ENCODE measurements at regions not wholly inside any gene's neighbourhood (a gene's known extent, or its start where the extent isn't known, plus 50 kb on each side); places are given as distances from the start of the nearest gene placed in this dataset.
A peak's percentile ranks its signal among the peaks of the same experiment; 100 is the strongest.

DNA sequence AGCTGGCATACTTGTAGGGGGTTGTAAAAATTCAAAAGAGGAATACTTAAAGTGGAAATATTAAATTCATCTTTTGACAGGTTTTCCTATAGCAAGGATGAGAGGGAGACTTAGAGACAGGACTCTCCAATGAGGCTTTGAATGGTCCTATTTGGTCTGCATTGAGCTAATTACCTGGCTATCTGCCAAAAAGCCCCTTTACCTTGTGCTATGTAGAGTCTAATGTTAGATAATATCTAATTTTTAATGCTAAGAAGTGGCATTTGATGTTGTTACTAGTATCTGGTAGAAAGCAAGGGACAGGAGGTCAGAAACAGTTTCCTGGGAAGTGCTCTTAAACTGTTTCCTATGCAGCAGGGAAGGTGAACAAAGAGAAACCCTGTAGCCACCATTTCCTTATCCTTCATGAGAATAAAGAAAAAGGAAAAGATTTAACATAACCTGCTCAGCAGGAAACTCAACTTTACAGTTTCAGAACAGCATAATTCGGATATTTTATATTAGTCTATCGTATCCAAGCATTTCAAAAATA lies 550.0 kb downstream of the SOX5 start:
- DNase-seq: no peak

DNA sequence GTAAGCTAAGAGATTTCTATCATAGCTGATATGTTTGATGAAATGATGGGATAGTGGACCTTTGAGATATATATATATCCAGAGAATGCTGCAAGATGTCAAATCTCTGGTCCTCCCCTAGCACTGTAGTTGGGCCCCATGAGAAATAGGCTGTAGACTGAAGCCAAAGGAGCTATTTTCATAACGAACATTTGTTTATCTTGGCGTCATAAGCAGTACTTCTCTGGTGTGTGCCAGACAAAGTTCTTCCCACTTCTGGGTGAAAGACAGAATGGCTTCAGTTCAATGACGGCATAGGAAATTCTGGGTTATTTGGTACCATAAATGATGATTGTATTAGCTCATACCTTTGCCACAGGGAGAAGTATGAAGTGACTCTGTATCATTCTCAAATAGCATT lies 534.3 kb downstream of the SOX5 start:
- no peak for DNase-seq

DNA sequence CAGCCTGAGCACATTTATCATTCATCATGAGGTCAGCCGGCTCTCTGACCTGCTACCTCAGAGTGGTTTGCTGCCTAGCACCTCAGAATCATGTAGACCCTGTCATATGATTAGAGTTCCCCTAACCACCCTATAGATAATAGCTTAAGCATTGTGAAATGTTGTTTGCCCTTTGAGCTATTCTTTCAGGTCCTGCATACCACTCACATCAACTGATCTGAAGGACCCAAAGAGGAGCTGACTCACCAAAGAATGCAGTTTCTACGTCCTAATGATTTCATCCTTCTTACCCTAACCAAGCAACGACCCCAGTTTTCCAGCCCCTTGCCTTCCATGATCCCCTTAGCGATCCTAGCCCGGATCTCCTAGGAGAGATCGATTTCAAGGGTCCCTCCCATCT lies 527.9 kb downstream of the SOX5 start:
- no peak for DNase-seq

DNA sequence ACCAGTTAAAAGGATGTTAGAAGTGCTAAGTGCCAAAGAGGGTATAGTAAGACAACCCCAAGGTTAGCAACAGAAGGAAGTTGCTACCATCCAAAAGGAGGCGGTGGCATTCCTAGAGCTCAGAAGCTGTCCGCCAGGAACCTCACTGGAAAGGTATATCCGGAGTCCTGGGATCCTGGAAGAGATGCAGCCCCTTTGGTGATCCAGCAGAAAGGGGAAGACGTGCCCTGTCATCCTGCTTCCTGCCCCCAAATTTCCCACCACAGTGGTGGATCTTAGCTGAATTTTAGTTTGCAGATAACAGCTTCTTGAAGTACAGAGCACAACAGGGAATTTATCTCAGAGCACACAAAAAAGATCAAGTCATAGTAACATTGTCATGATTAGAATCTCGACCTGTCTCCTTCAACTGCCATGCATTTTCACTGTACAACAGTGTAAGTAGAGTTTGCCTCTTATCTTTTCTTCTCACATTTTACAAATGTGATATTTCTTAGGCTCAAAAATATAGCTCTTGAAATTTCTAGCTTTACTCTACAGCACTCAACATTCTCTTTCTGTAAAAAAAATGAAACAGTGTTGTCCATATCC lies 526.3 kb downstream of the SOX5 start:
- no peak for DNase-seq

DNA sequence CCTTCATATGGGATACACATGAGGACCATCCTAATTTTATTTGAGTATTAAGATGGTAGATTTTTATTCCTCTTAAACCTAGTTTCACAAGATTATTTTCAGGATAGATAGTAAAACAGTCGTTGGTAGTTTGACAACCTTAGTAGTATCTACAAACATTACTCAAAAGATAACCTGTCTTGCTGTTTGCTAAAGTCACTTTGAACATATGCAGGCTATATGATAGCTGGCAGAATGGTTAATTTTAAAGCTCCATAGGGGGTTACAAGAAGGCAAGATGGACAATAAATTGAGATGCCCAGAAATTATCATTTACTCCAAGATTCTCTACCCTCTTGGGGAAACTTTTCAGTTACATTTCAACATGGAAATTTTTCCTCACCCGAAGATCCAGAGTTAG lies 525.7 kb downstream of the SOX5 start:
- no peak for DNase-seq

DNA sequence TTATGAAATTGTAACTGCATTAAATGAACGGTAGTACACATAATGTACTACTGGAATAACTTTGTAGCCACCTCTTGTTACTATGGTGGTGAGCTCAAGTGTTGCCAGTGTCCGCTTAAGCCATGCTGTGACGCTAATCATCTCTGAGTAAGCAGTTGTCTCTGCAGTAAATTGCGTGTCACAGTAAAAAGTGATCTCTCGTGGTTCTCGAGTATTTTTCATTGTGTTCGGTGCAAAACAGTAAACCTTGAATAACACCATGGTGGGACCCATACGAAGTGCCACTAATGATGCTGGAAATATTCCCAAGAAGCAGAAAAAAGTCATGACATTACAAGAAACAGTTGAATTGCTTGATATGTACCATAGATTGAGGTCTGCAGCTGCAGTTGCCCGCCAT lies 524.8 kb downstream of the SOX5 start:
- DNase-seq: no peak

DNA sequence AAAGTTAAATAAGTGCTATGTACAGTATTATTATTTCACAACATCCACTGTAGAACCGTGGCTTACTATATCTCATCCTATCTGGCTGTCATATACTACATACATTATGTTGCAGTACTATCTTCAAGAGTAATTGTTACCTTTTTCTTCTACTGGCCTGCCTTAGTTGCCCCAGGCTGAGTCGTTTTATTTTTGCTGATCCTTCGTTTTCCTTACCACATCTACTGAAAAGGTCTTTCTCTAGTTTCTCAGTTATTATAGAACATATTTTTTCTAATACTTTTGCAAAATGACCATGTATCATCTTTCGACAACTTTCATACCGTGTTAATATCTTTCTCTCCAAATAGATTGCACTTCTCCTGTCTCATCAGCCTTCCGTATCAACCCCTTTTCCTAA lies 523.1 kb downstream of the SOX5 start:
- DNase-seq: no peak

DNA sequence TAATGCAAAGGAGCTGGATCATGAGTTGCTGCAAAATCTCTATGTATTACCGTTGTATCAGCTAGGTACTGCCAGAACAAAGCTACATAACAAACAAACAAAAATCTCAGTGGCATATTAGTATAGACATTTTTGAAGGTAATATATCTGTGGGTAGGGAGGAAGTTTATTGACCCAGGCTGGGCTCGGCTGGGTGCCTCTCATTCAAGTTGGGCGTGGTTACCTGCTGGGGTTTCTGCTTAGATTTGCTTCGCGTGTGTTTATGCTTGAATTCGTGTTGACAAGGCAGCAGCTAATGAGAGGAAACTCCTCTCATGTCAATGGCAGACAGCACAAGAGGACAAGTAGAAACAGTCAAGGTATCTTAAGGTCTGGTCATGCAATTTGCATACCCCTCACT lies 520.7 kb downstream of the SOX5 start:
- no peak for DNase-seq

DNA sequence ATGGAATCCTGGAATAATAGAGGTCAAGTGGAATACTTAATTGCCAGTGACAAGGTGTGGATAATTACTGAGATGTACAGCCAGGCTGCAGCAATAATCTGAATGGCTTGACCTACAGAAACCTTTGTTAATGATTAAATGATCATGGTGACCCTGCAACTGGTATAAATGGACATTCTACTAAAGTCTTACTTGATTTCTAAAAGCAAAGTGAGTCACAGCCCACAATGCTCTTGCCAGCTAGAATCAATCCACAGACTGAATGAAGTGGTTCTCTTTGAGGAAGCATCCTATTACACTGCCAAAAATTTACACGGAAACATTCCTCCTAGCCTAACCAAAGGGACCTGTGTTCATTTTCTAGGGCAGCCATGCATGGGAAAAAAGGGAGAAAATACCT lies 518.5 kb downstream of the SOX5 start:
- no peak for DNase-seq

DNA sequence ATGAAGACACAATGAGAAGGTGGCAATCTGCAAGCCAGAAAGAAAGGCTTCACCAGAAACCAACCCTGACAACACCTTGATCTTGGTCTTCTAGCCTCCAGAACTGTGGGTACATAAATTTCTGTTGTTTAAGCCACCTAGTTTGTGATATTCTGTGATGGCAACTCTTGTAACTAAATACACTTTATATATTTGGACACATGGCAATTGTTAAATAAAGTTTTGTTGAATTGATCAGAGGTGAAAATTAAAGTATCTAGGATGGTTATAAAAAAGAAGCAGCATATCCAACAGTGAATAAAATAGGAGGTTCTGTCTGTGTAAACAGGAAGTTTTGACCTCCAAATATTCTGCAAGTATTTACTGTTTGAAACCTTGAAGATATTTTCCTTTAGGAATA lies 516.3 kb downstream of the SOX5 start:
- DNase-seq: no peak

DNA sequence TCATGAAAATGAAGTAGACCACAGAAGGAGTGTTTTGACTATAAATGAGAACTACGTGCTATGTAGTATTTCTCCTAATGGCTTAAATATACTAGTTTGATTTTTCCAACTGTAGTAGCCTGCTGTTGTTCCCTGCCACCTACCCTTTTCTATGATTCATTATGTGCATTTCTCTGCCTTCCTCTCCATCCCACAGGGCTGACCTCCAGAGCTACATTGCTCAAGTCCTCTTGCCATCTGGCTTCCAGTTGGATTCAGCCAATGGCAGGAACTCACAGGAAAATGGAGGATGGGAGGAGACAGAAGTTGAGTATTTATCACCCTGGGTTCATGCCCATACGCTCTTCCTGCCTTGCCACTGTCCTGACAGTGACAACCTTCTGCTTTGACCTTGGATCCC lies 515.3 kb downstream of the SOX5 start:
- no peak for DNase-seq

DNA sequence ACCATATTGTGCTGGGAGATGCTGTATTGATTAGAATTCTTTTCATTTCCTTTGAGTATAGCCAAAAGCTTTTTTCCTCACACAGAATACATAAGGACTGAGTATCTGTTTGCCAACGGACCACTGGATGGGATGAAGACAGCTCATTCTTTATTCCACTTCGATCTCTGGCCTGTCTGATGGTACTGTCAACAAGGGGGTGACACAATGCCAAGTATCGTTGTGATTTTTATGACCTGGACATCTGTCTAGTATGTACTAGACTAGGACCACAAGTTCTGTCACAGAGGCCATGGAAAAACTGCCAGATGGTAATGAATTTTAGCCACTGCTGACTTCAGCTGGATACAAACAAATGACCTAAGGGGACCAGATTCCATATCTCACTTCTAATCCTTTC lies 502.7 kb downstream of the SOX5 start:
- DNase-seq: no peak

DNA sequence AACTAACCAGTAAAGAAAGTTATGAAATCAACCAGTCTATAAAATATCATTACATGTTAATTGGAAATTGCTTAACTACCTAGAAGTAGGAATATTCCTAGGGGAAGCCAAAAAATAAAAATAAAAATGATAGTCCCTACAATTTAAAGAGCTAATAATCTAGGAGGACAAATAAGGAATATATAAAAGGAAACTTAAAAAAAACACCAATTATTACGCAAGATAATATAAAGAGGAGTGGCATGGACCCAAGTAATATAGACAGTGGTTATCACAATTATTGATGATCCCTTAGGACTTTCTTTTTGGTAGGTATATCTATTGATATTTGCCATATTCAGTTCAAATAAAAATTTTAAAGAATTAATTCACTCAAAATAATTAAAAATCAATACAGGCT lies 498.7 kb downstream of the SOX5 start:
- DNase-seq: no peak

DNA sequence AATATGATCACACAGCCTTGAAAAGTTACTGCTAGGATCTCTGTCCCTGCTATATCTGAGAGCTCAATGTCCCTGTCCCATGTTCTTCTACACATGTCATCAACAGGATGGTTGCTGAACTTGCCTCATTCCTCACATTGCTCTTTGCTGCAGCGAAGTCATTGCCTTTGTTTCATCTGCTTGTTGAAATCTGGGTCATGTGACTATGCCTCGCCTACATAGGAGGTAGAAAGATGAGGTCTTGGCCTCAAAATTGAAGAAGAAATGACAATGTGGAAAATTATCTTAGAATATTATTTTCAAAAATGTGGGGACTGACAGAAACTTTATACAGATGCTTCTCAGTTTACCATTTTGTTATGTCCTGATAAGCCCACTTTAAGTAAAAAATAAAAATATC lies 494.2 kb downstream of the SOX5 start:
- no peak for DNase-seq

DNA sequence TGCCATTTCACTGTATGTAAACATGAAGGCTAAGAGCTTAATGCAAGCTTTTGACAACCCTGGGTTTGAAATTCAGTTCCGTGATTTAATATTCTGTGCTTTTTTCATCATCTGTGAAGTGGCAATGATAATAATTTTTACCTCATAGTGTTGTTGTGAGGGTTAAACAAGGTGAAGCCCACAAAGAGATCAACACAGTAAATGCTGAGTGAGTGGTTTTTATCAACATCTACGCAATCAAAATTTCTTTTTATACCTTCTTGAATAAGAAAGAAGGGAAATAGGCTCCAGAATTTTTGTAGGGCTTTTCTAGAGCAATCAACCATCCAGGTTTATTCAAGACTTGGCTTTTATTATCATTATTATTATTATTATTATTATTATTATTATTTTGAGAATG lies 490.8 kb downstream of the SOX5 start:
- no peak for DNase-seq

DNA sequence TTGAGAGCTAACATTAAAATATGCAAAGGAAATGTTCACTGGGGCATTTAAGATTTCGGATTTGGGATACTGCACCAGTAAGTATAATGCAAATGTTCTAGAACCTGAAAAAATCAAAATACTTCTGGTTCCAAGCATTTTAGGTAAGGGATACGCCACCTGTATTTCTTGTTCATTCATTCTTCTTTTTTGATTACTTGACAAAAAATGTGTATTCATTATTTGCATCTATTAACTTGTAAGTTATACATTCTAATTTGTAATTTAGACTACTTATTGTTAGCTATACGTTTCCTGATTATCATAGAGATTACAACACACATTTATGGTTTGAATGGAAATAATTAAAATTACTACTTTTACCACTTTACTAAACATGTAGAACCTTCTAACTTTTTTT lies 486.9 kb downstream of the SOX5 start:
- no peak for DNase-seq

DNA sequence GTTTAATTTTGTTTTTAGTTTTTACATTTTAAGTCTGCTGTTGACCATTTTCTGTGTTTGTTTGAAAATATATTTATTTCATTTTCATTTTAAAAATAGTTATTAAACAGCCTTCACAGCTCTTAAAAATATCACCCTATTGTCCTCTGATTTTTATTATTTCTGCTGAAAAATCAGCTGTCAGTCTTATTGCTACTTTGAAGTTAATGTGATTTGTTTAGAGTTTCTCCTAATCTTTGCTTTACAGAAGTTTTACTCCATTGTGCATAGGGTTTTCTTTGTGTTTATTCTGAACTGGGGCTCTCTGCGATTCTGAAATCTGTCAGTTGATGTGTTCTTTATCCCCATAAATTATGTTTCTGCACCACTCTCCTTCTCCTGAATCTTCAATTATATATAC lies 486.3 kb downstream of the SOX5 start:
- DNase-seq: no peak

DNA sequence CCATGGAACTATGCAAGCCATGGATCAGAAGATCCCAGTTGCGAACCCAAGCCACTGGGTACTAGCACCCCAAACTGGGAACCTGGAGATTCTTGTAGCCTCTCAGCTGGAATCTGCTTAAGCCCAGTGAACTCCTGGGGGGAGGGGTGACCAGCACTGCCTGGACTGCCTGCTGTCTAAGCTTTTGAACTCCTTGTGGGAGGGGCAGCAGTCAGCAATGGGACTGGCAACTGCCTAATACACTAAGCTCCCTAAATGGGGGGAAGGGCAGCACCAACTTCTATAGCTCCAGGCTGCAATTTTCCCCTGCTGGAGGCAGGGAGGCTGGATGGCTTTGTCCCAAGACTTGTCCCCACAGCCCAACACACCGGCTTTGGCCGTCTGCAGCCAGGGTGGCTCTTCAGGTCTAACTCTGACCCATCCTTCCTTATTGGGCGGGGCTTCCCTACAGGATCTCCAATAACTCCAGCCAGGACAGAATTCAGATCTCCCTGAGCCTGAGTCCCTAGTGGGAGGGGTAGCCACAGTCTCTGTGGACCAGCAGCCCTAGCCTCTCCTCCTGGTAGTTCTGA lies 485.1 kb downstream of the SOX5 start:
- no peak for DNase-seq

DNA sequence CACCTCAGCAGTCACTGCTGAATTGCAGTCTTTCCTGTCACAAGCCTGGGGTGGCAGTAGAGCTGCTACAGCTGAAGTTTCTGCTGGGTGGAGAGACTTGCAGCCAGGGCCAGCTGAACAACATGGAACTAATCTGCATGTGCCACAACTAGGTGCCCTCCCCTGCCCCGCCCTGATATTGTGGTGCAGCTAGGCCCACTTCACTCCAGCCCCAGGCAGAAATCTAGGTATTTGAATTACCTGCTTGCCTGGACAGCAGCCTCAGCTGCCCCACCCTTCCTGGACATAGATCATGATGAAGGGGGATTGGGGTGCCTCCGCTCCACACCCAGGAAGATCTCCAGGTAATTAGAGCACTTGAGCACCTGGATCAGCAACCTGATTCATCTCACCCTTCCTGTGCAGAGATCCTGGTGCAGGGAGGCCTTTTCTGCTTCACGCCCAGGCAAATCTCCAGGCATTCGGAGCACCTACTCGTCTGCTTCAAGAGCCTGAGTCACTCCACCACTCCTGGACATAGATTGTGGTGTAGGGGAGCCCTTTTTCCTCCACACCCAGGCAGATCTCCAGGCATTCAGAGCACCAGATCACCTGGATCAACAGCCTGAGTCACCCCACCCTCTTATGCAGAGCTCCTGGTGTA lies 477.0 kb downstream of the SOX5 start:
- DNase-seq: peak; percentile 48

DNA sequence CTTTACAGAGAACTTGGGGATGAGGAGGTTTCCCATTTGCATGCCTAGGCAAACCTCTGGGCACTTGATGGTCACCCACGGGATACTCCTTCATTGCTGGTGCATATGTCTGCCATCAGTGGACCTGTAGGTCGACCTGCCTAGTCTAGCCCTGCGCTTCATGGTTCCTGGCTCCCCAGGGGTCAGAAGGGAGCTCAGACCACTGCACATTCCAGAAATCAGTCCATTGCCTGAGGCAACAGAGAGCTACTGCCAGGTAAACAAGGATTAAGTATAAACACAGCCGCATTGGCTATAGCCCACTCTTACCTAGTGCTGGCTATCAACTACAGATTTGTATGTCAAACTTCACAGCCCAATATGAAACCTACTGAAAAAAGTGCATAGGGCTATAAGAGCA lies 476.4 kb downstream of the SOX5 start:
- no peak for DNase-seq

DNA sequence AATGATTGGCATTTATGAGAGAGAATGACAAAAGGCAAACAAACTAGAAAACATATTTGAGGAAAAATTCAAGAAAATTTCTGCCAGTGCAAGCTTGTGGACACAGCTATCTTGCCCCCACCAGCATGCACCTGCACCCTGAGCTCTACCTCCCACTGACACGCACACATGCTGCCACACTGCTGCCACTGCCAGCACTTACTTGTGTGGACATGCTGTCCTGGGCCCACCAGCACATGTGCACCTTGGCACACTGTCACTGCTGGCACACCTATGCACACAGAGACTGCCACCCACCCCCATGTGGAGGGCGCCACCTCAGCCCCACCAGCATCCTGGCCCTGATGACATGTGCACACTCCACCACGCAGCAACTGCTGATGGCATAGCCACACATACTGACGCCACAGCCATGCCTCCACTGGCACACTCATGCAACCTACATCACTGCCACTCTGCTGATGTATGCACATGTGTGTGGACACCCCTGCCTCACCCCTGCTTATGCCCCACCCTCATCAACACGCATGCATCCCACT lies 475.0 kb downstream of the SOX5 start:
- DNase-seq: no peak
